CD1c-positive myeloid dendritic cell (primary cell): ENCODE measurements at regions not wholly inside any gene's neighbourhood (a gene's known extent, or its start where the extent isn't known, plus 50 kb on each side); places are given as distances from the start of the nearest gene placed in this dataset.

Source experiments
- DNase-seq: peaks from one replicate; pipeline ENCODE4 v3.0.0-alpha.2; 2016; ENCODE audit errors: extremely low spot score

GRCh38 chr2:238744951-238745350 lies 102.9 kb upstream of the TWIST2 start:
- no peak for DNase-seq

- no peak for DNase-seq
Observed at GRCh38 chr2:238745997-238746396, 101.9 kb upstream of the TWIST2 start.

- no peak for DNase-seq
Observed at GRCh38 chr2:238747114-238747513, 100.8 kb upstream of the TWIST2 start.

- DNase-seq = no peak
Observed at GRCh38 chr2:238747557-238747956, 100.3 kb upstream of the TWIST2 start.

- no peak for DNase-seq
Observed at GRCh38 chr2:238750212-238750904, 97.5 kb upstream of the TWIST2 start.

GRCh38 chr2:238754259-238754658 lies 93.6 kb upstream of the TWIST2 start:
- no peak for DNase-seq

GRCh38 chr2:238761868-238762267 lies 86.0 kb upstream of the TWIST2 start:
- DNase-seq = no peak

- no peak for DNase-seq
Observed at GRCh38 chr2:238763471-238763995, 84.4 kb upstream of the TWIST2 start.

GRCh38 chr2:238765590-238765989 lies 82.3 kb upstream of the TWIST2 start:
- no peak for DNase-seq

GRCh38 chr2:238771218-238771617 lies 76.7 kb upstream of the TWIST2 start:
- DNase-seq = no peak

GRCh38 chr2:238771639-238772038 lies 76.2 kb upstream of the TWIST2 start:
- no peak for DNase-seq

GRCh38 chr2:238772635-238773297 lies 75.1 kb upstream of the TWIST2 start:
- no peak for DNase-seq

- no peak for DNase-seq
Observed at GRCh38 chr2:238773472-238773871, 74.4 kb upstream of the TWIST2 start.

GRCh38 chr2:238774071-238774470 lies 73.8 kb upstream of the TWIST2 start:
- no peak for DNase-seq

GRCh38 chr2:238774980-238775509 lies 72.8 kb upstream of the TWIST2 start:
- no peak for DNase-seq

- no peak for DNase-seq
Observed at GRCh38 chr2:238775591-238775990, 72.3 kb upstream of the TWIST2 start.

GRCh38 chr2:238776003-238776760 lies 71.7 kb upstream of the TWIST2 start:
- DNase-seq = no peak

GRCh38 chr2:238776761-238777046 lies 71.2 kb upstream of the TWIST2 start:
- DNase-seq = peak; percentile 26

GRCh38 chr2:238777369-238778067 lies 70.4 kb upstream of the TWIST2 start:
- DNase-seq = peak; percentile 46

GRCh38 chr2:238784671-238785527 lies 63.0 kb upstream of the TWIST2 start:
- DNase-seq = peak; percentile 59

- no peak for DNase-seq
Observed at GRCh38 chr2:238785528-238785860, 62.4 kb upstream of the TWIST2 start.
